Fibroblast of lung (primary cell): ENCODE measurements at regions not wholly inside any gene's neighbourhood (a gene's known extent, or its start where the extent isn't known, plus 50 kb on each side); places are given as distances from the start of the nearest gene placed in this dataset.

Source experiments
- CTCF ChIP-seq, 2 donors: IDR thresholded peaks in 1 of 2; conservative IDR thresholded peaks in 1 of 2; 1 replicate in 1 of 2; 2 replicates in 1 of 2; pipeline ENCODE4 v1.5.1; 2011 to 2012; ENCODE audit warnings: low read length in 2 of 2, control low read depth in 1 of 2, inconsistent platforms in 1 of 2, low read depth in 1 of 2, mild to moderate bottlenecking in 1 of 2
- EZH2 ChIP-seq: IDR thresholded peaks from 2 replicates; pipeline ENCODE4 v1.5.1; 2012; ENCODE audit warnings: low read length, control low read depth, mild to moderate bottlenecking; ENCODE audit errors: missing control alignments

- no peak for TF ChIP-seq CTCF (conservative IDR thresholded peaks at IDR 0.05 in 1 of 2, IDR thresholded peaks at IDR 0.05 in 1 of 2; ENCODE audit: low read depth in 1 of 2, low read length in 2 of 2)
- no peak for TF ChIP-seq EZH2
These were observed 580.9 kb downstream of the EDEM1 start for GRCh38 chr3:5768281-5768945.
